Raji (cell line): ENCODE measurements at regions not wholly inside any gene's neighbourhood (a gene's known extent, or its start where the extent isn't known, plus 50 kb on each side); places are given as distances from the start of the nearest gene placed in this dataset.

Source experiments
- POLR2A ChIP-seq: IDR thresholded peaks from 2 replicates; pipeline ENCODE4 v1.6.1; 2011; ENCODE audit warnings: low read depth, low read length, control low read depth; ENCODE audit not compliant: insufficient read depth

GRCh38 chr15:25967116-25967515 lies 104.0 kb upstream of the ATP10A start:
- no peak for TF ChIP-seq POLR2A

- TF ChIP-seq POLR2A: no peak
These were observed 102.2 kb upstream of the ATP10A start for GRCh38 chr15:25965326-25965725.

GRCh38 chr15:25960273-25960672 lies 97.1 kb upstream of the ATP10A start:
- no peak for TF ChIP-seq POLR2A

- TF ChIP-seq POLR2A: no peak
These were observed 96.0 kb upstream of the ATP10A start for GRCh38 chr15:25959100-25959499.

GRCh38 chr15:25955628-25956027 lies 92.5 kb upstream of the ATP10A start:
- no peak for TF ChIP-seq POLR2A

GRCh38 chr15:25954398-25954797 lies 91.3 kb upstream of the ATP10A start:
- no peak for TF ChIP-seq POLR2A

GRCh38 chr15:25950014-25950413 lies 86.9 kb upstream of the ATP10A start:
- TF ChIP-seq POLR2A: no peak

GRCh38 chr15:25947323-25948314 lies 84.5 kb upstream of the ATP10A start:
- TF ChIP-seq POLR2A: no peak

GRCh38 chr15:25946241-25946805 lies 83.2 kb upstream of the ATP10A start:
- TF ChIP-seq POLR2A: no peak

GRCh38 chr15:25944386-25944785 lies 81.3 kb upstream of the ATP10A start:
- no peak for TF ChIP-seq POLR2A

- TF ChIP-seq POLR2A: no peak
These were observed 80.7 kb upstream of the ATP10A start for GRCh38 chr15:25943831-25944230.

GRCh38 chr15:25939122-25939521 lies 76.0 kb upstream of the ATP10A start:
- TF ChIP-seq POLR2A: no peak

GRCh38 chr15:25937796-25938195 lies 74.7 kb upstream of the ATP10A start:
- no peak for TF ChIP-seq POLR2A

- TF ChIP-seq POLR2A: no peak
These were observed 72.9 kb upstream of the ATP10A start for GRCh38 chr15:25936004-25936403.

GRCh38 chr15:25933456-25934158 lies 70.5 kb upstream of the ATP10A start:
- TF ChIP-seq POLR2A: no peak

GRCh38 chr15:25932696-25933095 lies 69.6 kb upstream of the ATP10A start:
- no peak for TF ChIP-seq POLR2A
